Breast epithelium (tissue), 3 donors: ENCODE measurements at regions not wholly inside any gene's neighbourhood (a gene's known extent, or its start where the extent isn't known, plus 50 kb on each side); places are given as distances from the start of the nearest gene placed in this dataset.

ENCODE experiments used
- POLR2A ChIP-seq: fragments of 450-650 bp; IDR thresholded peaks from one replicate; pipeline ENCODE4 v1.6.1; 2016; ENCODE audit warnings: antibody characterized with exemption, mild to moderate bottlenecking, moderate library complexity
- POLR2AphosphoS5 ChIP-seq, 3 donors: sonication (generic); formaldehyde crosslinking; IDR thresholded peaks; one replicate each; pipeline ENCODE4 v1.6.1; 2017; ENCODE audit warnings: antibody characterized with exemption in 3 of 3
- TF ChIP-seq, protein P1 (sequence below), 3 donors: fragments of 450-650 bp; IDR thresholded peaks; one replicate each; pipeline ENCODE4 v1.5.1; 2016 to 2017; ENCODE audit warnings: antibody characterized with exemption in 3 of 3, mild to moderate bottlenecking in 3 of 3, moderate library complexity in 3 of 3

DNA sequence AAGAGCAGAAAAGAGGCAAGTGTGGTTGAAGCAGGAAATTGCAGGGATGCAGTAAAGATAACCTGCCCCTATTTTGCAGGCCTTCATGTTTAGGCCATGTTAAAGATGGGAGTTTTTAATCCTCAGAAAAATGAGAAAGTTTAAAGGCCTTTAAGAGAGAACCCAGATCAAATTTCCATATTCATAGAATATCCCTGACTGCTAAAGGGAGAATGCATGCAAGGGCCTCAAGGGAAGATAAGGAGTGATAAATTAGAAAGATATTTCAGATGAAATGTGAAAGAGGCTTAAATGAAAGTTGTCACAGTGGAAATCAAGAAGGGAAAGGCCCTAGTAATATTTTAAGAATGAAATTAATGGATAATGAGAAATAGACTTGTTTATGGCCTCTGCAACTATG lies 292.1 kb downstream of the SATB1 start:
- no peak for TF ChIP-seq POLR2AphosphoS5 (IDR thresholded peaks at IDR 0.05)
- TF ChIP-seq, protein P1, sequence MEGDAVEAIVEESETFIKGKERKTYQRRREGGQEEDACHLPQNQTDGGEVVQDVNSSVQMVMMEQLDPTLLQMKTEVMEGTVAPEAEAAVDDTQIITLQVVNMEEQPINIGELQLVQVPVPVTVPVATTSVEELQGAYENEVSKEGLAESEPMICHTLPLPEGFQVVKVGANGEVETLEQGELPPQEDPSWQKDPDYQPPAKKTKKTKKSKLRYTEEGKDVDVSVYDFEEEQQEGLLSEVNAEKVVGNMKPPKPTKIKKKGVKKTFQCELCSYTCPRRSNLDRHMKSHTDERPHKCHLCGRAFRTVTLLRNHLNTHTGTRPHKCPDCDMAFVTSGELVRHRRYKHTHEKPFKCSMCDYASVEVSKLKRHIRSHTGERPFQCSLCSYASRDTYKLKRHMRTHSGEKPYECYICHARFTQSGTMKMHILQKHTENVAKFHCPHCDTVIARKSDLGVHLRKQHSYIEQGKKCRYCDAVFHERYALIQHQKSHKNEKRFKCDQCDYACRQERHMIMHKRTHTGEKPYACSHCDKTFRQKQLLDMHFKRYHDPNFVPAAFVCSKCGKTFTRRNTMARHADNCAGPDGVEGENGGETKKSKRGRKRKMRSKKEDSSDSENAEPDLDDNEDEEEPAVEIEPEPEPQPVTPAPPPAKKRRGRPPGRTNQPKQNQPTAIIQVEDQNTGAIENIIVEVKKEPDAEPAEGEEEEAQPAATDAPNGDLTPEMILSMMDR (IDR thresholded peaks at IDR 0.05), result no peak
- no peak for TF ChIP-seq POLR2A
